ENCODE measurements at regions not wholly inside any gene's neighbourhood (a gene's known extent, or its start where the extent isn't known, plus 50 kb on each side); places are given as distances from the start of the nearest gene placed in this dataset.

- no peak for DNase-seq
- Histone ChIP-seq H3K4me1 (no peaks in the 10 kb centered on the region), H3K36me3 (no peaks in the 10 kb centered on the region), H3K27me3 (no peaks in the 10 kb centered on the region), H3K27ac (no peak overlapping the region), H3K4me3 (no peak overlapping the region), H3K9me3 (no peaks in the 10 kb centered on the region)
- TF ChIP-seq POLR2A (IDR thresholded peaks at IDR 0.05) = no peak
- no peak for TF ChIP-seq CTCF (IDR thresholded peaks at IDR 0.05)
These were observed 585.2 kb downstream of the ZNF608 start for GRCh38 chr5:124161266-124161665.

- Histone ChIP-seq H3K27ac (no peak overlapping the region), H3K36me3 (no peaks in the 10 kb centered on the region), H3K4me1 (no peaks in the 10 kb centered on the region), H3K27me3 (no peaks in the 10 kb centered on the region), H3K9me3 (peaks cover 0 to 5% (median 0%) of the 10 kb centered on the region in 4 donors), H3K4me3 (no peak overlapping the region)
- TF ChIP-seq POLR2A (IDR thresholded peaks at IDR 0.05) = no peak
- no peak for TF ChIP-seq CTCF (IDR thresholded peaks at IDR 0.05)
- DNase-seq = no peak
These were observed 586.2 kb downstream of the ZNF608 start for GRCh38 chr5:124160265-124160664.

- TF ChIP-seq CTCF (IDR thresholded peaks at IDR 0.05) (no peak), POLR2A (IDR thresholded peaks at IDR 0.05) (no peak)
- H3K36me3 ChIP-seq = no peaks in the 10 kb centered on the region
- no peak overlapping the region for H3K27ac ChIP-seq
- H3K27me3 ChIP-seq = no peaks in the 10 kb centered on the region
- no peaks in the 10 kb centered on the region for H3K4me1 ChIP-seq
- H3K4me3 ChIP-seq = no peak overlapping the region
- no peak for DNase-seq
- H3K9me3 ChIP-seq = peaks cover 0 to 16% (median 0%) of the 10 kb centered on the region in 4 donors
These were observed 589.1 kb downstream of the ZNF608 start for GRCh38 chr5:124157320-124157719.

GRCh38 chr5:124156415-124156996 lies 589.9 kb downstream of the ZNF608 start:
- H3K27ac ChIP-seq = no peak overlapping the region

GRCh38 chr5:124154714-124155113 lies 591.7 kb downstream of the ZNF608 start:
- Histone ChIP-seq H3K27me3 (no peaks in the 10 kb centered on the region), H3K36me3 (no peaks in the 10 kb centered on the region), H3K4me3 (no peak overlapping the region), H3K27ac (no peak overlapping the region), H3K9me3 (peaks cover 0 to 16% (median 0%) of the 10 kb centered on the region in 4 donors), H3K4me1 (no peaks in the 10 kb centered on the region)
- TF ChIP-seq CTCF (IDR thresholded peaks at IDR 0.05) (no peak), POLR2A (IDR thresholded peaks at IDR 0.05) (no peak)
- DNase-seq = no peak

More at GRCh38 chr5:124156415-124156996, 589.9 kb downstream of the ZNF608 start:
- H3K4me3 ChIP-seq = no peak overlapping the region
- no peaks in the 10 kb centered on the region for H3K36me3 ChIP-seq
- H3K9me3 ChIP-seq = peaks cover 0 to 16% (median 0%) of the 10 kb centered on the region in 4 donors
- no peak for DNase-seq
- H3K4me1 ChIP-seq = no peaks in the 10 kb centered on the region
- TF ChIP-seq CTCF (IDR thresholded peaks at IDR 0.05) (no peak), POLR2A (IDR thresholded peaks at IDR 0.05) (no peak)
- no peaks in the 10 kb centered on the region for H3K27me3 ChIP-seq

GRCh38 chr5:124153588-124153987 lies 592.9 kb downstream of the ZNF608 start:
- H3K9me3 ChIP-seq = peaks cover 0 to 16% (median 0%) of the 10 kb centered on the region in 4 donors
- no peaks in the 10 kb centered on the region for H3K36me3 ChIP-seq
- no peak overlapping the region for H3K27ac ChIP-seq
- no peak for DNase-seq
- H3K4me1 ChIP-seq = no peaks in the 10 kb centered on the region
- no peak overlapping the region for H3K4me3 ChIP-seq
- TF ChIP-seq CTCF (IDR thresholded peaks at IDR 0.05) (no peak), POLR2A (IDR thresholded peaks at IDR 0.05) (no peak)
- H3K27me3 ChIP-seq = no peaks in the 10 kb centered on the region
